ENCODE measurements at regions not wholly inside any gene's neighbourhood (a gene's known extent, or its start where the extent isn't known, plus 50 kb on each side); places are given as distances from the start of the nearest gene placed in this dataset.

- ATAC-seq = no peak
- Mint-ChIP-seq H3K4me3 (no peak overlapping the region), H3K27me3 (ENCODE audit: low read depth) (no peaks in the 10 kb centered on the region)
These were observed 67.6 kb upstream of the ZNF536 start for GRCh38 chr19:30304540-30304939.

GRCh38 chr19:30305346-30306060 lies 66.7 kb upstream of the ZNF536 start:
- ATAC-seq (no peak), DNase-seq (no peak)
- no peaks in the 10 kb centered on the region for H3K27me3 Mint-ChIP-seq (ENCODE audit: low read depth)
- H3K9me3 Mint-ChIP-seq = no peaks in the 10 kb centered on the region
- no peaks in the 10 kb centered on the region for H3K4me1 Mint-ChIP-seq (ENCODE audit: low read depth)
- H3K36me3 Mint-ChIP-seq (ENCODE audit: insufficient read depth) = no peaks in the 10 kb centered on the region
- no peak overlapping the region for H3K4me3 Mint-ChIP-seq

More at GRCh38 chr19:30304540-30304939, 67.6 kb upstream of the ZNF536 start:
- Mint-ChIP-seq H3K9me3 (no peaks in the 10 kb centered on the region), H3K4me1 (ENCODE audit: low read depth) (no peaks in the 10 kb centered on the region), H3K36me3 (ENCODE audit: insufficient read depth) (no peaks in the 10 kb centered on the region)
- no peak for DNase-seq

DNA sequence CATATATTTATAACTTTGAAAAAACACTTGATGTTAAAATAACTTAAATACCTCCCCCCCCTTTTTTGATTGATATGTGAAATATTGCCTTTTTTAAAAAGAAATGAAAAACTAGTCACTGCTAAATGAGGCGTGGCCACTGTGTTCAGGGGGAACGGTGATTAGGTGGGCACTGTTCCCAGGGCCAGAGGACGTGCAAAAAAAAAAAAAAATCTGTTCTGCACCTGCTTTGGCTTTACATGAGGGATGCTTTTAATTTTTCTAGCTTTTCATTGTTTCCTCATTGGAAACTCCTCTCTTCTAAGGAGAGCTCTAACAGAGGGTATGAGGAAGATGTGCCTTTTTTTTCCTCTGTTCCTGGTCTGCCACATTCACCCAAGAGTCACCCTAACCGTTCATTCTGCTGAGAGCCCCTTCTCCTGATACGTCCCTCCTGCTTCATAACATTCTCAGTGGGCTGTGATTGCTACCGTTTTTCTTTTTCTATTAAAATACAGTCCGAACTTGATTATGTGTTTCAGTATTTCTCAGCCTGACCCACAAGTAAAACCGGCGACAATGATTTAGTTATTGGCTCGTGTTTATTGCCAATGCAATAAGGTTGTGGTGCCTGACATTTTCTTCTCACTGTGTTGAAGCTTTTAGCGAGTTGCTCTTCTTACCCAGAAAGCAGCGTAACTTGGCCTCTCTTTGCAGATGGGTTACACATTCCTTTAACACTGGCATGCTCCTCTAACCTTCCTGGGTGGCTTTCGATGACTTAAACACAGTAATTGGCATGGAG lies 64.8 kb upstream of the ZNF536 start:
- ATAC-seq (no peak), DNase-seq (no peak)
- Mint-ChIP-seq H3K27me3 (ENCODE audit: low read depth) (no peaks in the 10 kb centered on the region), H3K4me3 (no peak overlapping the region), H3K4me1 (ENCODE audit: low read depth) (no peaks in the 10 kb centered on the region), H3K36me3 (ENCODE audit: insufficient read depth) (no peaks in the 10 kb centered on the region), H3K9me3 (no peaks in the 10 kb centered on the region)

DNA sequence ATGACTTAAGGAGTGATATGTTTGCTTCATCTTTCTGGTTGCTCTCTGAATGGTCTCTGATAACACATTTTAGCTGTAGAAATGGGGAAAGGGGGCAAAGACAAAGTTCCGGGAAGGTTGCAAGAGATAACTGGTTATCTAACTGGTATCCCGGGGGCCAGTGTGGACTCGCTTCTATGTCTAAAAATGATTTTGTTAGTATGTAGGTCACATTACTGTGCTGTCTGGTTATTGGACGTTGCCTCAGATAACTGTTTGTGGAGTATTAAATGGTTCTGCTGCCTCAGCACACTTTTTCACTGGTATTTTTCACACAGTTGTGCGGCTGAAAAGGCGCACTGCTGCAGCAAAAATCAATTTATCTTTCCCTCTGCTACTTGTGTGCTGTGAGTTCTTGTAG lies 63.0 kb upstream of the ZNF536 start:
- Mint-ChIP-seq H3K9me3 (no peaks in the 10 kb centered on the region), H3K36me3 (ENCODE audit: insufficient read depth) (no peaks in the 10 kb centered on the region), H3K4me1 (ENCODE audit: low read depth) (no peaks in the 10 kb centered on the region), H3K4me3 (no peak overlapping the region), H3K27me3 (ENCODE audit: low read depth) (no peaks in the 10 kb centered on the region)
- ATAC-seq (no peak), DNase-seq (no peak)

DNA sequence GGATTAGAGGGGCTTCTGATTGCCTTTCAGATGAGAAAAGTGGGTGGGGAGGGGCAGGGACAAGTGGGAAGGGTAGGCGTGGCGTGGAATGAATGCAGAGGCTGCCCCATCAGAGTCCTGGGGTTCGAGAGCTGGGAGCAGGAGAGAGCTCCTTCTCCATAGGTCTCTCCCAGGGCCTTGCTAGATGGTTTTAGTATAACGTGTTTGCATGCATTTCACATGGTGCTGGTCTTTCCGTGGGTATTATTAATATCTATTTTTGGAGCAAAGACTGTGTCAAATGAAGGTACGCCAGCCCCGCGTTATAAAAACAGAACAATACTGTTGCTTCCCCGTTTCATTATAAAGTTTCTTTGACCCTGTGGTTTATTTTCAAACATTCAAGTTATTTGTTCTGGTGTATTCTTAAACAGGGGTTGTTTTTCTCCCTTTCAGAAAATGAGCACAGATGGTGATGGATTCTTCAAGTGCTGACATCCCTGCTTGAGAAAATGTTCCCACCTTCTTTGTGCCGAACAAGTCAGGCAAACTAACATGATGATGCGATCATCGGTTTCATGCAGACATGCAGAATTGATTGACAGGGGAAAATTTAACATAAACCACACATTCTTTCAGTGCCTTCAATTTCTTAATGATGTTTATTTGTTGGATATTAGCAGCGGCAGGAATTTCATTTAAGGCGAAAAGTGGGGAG lies 62.1 kb upstream of the ZNF536 start:
- DNase-seq = no peak
- Mint-ChIP-seq H3K9me3 (no peaks in the 10 kb centered on the region), H3K4me1 (ENCODE audit: low read depth) (no peaks in the 10 kb centered on the region), H3K27me3 (ENCODE audit: low read depth) (peaks cover 2% of the 10 kb centered on the region), H3K4me3 (no peak overlapping the region), H3K36me3 (ENCODE audit: insufficient read depth) (no peaks in the 10 kb centered on the region)
- ATAC-seq = no peak

DNA sequence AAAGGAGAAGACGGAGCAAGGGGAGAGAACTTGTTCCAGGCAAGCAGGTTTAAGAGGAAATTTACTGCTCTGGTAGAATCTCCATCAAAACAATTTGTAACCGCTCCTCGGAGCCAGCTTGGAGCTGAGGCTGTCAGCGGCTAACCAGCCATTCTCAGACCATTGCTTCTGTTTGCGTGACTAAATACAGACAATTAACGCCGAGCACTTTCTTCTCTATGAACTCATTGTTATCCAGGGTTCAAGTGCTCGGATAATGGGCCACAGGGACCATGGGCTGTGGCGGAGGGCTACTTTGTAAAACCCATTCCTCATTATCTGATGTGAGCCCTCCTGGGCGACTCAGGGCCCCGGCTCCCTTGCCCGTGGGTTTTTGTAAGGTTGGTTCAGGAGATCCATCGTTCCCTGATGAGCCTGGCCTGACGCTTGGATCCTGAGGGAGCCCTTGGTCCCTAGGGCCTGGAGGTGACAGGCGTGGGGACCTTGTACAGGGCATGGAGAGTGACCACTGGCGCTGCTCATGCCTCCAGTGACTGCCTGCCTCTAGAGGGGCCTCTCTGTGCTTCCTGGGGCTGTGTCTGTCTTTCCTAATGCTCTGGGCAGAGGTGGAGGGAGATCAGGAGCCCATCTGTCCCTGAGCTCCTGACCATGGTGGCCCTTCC lies 61.5 kb upstream of the ZNF536 start:
- H3K9me3 Mint-ChIP-seq = no peaks in the 10 kb centered on the region
- peaks cover 3% of the 10 kb centered on the region for H3K27me3 Mint-ChIP-seq (ENCODE audit: low read depth)
- no peak for ATAC-seq
- H3K4me1 Mint-ChIP-seq (ENCODE audit: low read depth) = no peaks in the 10 kb centered on the region
- H3K36me3 Mint-ChIP-seq (ENCODE audit: insufficient read depth) = no peaks in the 10 kb centered on the region
- no peak overlapping the region for H3K4me3 Mint-ChIP-seq
- no peak for DNase-seq

- Mint-ChIP-seq H3K4me1 (ENCODE audit: low read depth) (no peaks in the 10 kb centered on the region), H3K9me3 (no peaks in the 10 kb centered on the region), H3K4me3 (no peak overlapping the region), H3K27me3 (ENCODE audit: low read depth) (peaks cover 3% of the 10 kb centered on the region), H3K36me3 (ENCODE audit: insufficient read depth) (no peaks in the 10 kb centered on the region)
- DNase-seq (no peak), ATAC-seq (no peak)
These were observed 60.3 kb upstream of the ZNF536 start for GRCh38 chr19:30311911-30312310.

DNA sequence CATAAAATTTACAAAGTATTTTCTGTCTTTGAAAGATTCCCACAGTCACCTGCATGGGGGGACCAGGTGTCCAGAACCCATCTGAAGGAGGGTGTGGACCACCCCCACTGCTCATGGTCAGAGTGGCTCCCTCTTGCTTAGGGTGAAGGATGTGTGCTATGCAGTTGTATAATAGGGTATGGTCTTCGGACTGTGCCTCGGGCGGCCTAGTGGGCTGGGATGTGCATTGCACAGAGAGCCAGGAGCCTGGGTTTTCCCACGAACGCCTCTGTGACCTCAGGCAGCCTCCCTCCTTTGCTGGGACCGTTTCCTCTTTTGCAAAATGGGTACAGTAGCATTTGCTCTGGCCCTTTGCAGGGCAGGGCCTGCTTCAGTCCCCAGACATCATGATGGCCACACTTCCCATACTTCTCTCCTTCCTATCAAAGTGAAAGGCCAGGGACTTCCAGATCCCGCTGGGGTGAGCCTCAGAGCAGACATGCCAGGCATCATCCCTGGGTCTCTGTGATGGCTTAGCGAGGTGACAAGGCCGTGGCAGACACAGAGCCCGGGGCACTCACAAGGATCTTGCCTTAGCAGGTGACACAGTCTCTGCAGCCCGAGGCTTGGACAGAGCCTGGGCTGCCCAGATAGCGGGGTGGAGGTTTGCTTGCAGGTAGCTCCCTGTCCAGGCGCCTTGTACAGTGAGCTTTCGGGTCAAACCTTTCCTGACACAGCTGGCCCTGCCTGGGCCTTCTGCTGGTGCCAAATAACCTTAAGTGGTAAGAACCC lies 59.4 kb upstream of the ZNF536 start:
- H3K36me3 Mint-ChIP-seq (ENCODE audit: insufficient read depth) = no peaks in the 10 kb centered on the region
- no peak for ATAC-seq
- no peaks in the 10 kb centered on the region for H3K9me3 Mint-ChIP-seq
- no peak for DNase-seq
- H3K27me3 Mint-ChIP-seq (ENCODE audit: low read depth) = peaks cover 3% of the 10 kb centered on the region
- H3K4me1 Mint-ChIP-seq (ENCODE audit: low read depth) = no peaks in the 10 kb centered on the region
- no peak overlapping the region for H3K4me3 Mint-ChIP-seq

GRCh38 chr19:30313353-30313750 lies 58.8 kb upstream of the ZNF536 start:
- no peak for ATAC-seq
- Mint-ChIP-seq H3K4me1 (ENCODE audit: low read depth) (no peaks in the 10 kb centered on the region), H3K36me3 (ENCODE audit: insufficient read depth) (no peaks in the 10 kb centered on the region), H3K9me3 (no peaks in the 10 kb centered on the region), H3K27me3 (ENCODE audit: low read depth) (peaks cover 3% of the 10 kb centered on the region), H3K4me3 (no peak overlapping the region)
- DNase-seq = no peak

DNA sequence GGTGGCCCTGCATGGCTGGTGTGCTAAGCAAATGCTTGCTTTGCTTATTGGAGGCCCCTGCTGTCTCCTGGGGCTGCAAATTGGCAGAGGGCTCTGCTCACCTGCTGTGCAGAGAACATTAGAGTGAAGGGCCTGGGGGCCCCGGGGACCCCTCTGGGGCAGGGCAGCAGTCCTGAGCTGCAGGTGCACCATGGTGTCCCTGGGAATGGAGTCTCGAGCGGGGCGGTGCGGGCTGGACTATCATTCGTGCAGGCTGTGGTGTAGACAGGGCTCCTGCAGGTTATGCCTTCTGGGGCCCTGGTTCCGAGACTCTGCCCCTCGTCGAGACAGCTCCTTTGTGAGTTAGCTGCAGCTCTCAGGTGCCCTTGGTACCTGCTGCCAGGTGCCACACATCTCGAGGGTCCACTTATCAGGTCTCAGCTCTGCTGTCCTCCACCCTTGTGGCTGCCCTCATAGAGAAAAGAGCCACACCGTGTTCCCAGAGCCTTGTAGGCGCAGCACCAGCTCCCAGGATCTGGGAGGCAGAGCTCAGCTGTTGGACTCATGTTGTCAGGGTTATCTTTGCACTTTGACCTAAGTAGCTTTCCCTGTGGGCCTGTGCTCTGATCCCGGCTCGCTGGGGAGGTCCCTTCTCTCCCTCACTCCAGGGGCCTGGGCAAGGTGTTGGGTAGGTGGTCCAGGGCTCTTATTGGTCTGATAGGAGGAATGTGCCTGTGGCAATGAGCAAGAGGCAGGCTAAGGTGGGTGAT lies 58.0 kb upstream of the ZNF536 start:
- Mint-ChIP-seq H3K9me3 (no peaks in the 10 kb centered on the region), H3K4me3 (no peak overlapping the region)

GRCh38 chr19:30314805-30315155 lies 57.4 kb upstream of the ZNF536 start:
- H3K9me3 Mint-ChIP-seq = no peaks in the 10 kb centered on the region
- peaks cover 3% of the 10 kb centered on the region for H3K27me3 Mint-ChIP-seq (ENCODE audit: low read depth)
- ATAC-seq (no peak), DNase-seq (no peak)
- no peaks in the 10 kb centered on the region for H3K4me1 Mint-ChIP-seq (ENCODE audit: low read depth)
- no peaks in the 10 kb centered on the region for H3K36me3 Mint-ChIP-seq (ENCODE audit: insufficient read depth)
- H3K4me3 Mint-ChIP-seq = no peak overlapping the region

More for the DNA sequence above, 58.0 kb upstream of the ZNF536 start:
- Mint-ChIP-seq H3K27me3 (ENCODE audit: low read depth) (peaks cover 3% of the 10 kb centered on the region), H3K36me3 (ENCODE audit: insufficient read depth) (no peaks in the 10 kb centered on the region), H3K4me1 (ENCODE audit: low read depth) (no peaks in the 10 kb centered on the region)
- ATAC-seq = no peak
- DNase-seq = no peak

GRCh38 chr19:30315159-30315558 lies 57.0 kb upstream of the ZNF536 start:
- DNase-seq = no peak
- no peaks in the 10 kb centered on the region for H3K36me3 Mint-ChIP-seq (ENCODE audit: insufficient read depth)
- ATAC-seq = no peak
- H3K27me3 Mint-ChIP-seq (ENCODE audit: low read depth) = peaks cover 3% of the 10 kb centered on the region
- H3K4me1 Mint-ChIP-seq (ENCODE audit: low read depth) = no peaks in the 10 kb centered on the region
- H3K4me3 Mint-ChIP-seq = no peak overlapping the region
- H3K9me3 Mint-ChIP-seq = no peaks in the 10 kb centered on the region

- no peaks in the 10 kb centered on the region for H3K36me3 Mint-ChIP-seq (ENCODE audit: insufficient read depth)
- peaks cover 3% of the 10 kb centered on the region for H3K27me3 Mint-ChIP-seq (ENCODE audit: low read depth)
- ATAC-seq (no peak), DNase-seq (no peak)
- no peaks in the 10 kb centered on the region for H3K9me3 Mint-ChIP-seq
- no peak overlapping the region for H3K4me3 Mint-ChIP-seq
- H3K4me1 Mint-ChIP-seq (ENCODE audit: low read depth) = no peaks in the 10 kb centered on the region
These were observed 56.1 kb upstream of the ZNF536 start for GRCh38 chr19:30316000-30316491.
